Lower leg skin (tissue), 4 donors: ENCODE measurements at regions not wholly inside any gene's neighbourhood (a gene's known extent, or its start where the extent isn't known, plus 50 kb on each side); places are given as distances from the start of the nearest gene placed in this dataset.

Source experiments
- DNase-seq, 2 donors: peaks; one replicate each; pipeline ENCODE4 v3.0.0-alpha.2; 2019; ENCODE audit warnings: low spot score in 2 of 2
- H3K4me3 ChIP-seq: fragments of 200-600 bp; sonication (generic); 2 replicates; pipeline ENCODE4 v1.5.1; 2017; ENCODE audit warnings: mild to moderate bottlenecking, low read depth; ENCODE audit not compliant: poor library complexity, severe bottlenecking
- POLR2A ChIP-seq, 2 donors: fragments of 450-650 bp; IDR thresholded peaks; one replicate each; pipeline ENCODE4 v1.6.1; 2016 to 2017; ENCODE audit warnings: antibody characterized with exemption in 2 of 2, mild to moderate bottlenecking in 1 of 2, moderate library complexity in 1 of 2
- WGBS, 2 donors: methylation state at CpG; one replicate each; pipeline ENCODE4 v1.1.5; 2018; 5-methylcytosine and 5-hydroxymethylcytosine counted together
- intact Hi-C: fragments of 100-400 bp; cut with DNase I; formaldehyde crosslinking; loops from one replicate; pipeline ENCODE4 v1.15.0; 2023; ENCODE audit warnings: low total_unique reads
- TF ChIP-seq, protein P1 (sequence below), 3 donors: fragments of 450-650 bp; IDR thresholded peaks; one replicate each; pipeline ENCODE4 v1.5.1; 2016; ENCODE audit warnings: antibody characterized with exemption in 3 of 3, mild to moderate bottlenecking in 3 of 3, moderate library complexity in 2 of 3

DNA sequence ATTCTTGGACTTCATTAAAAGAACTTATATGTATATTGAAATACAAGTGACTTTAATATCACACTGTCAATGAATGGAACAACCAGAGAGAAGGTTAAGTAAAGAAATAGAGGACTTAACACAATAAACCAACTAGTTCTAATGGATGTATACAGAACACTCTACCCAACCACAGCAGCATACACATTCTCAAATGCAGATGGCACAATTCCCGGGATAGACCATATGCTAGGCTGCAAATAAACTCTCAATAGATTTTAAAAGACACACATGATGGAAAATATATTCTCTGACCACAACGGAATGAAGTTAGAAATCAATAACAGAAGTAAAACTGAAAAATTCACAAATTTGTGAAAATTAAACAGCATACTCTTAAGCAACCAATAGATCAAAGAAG lies 214.3 kb upstream of the LINGO1 start:
- 53 to 58% methylated on average over 2 of the region's 2 CpGs for WGBS, 2 donors
- intact Hi-C loops = no loop called here
- no peak for DNase-seq
- TF ChIP-seq, protein P1, sequence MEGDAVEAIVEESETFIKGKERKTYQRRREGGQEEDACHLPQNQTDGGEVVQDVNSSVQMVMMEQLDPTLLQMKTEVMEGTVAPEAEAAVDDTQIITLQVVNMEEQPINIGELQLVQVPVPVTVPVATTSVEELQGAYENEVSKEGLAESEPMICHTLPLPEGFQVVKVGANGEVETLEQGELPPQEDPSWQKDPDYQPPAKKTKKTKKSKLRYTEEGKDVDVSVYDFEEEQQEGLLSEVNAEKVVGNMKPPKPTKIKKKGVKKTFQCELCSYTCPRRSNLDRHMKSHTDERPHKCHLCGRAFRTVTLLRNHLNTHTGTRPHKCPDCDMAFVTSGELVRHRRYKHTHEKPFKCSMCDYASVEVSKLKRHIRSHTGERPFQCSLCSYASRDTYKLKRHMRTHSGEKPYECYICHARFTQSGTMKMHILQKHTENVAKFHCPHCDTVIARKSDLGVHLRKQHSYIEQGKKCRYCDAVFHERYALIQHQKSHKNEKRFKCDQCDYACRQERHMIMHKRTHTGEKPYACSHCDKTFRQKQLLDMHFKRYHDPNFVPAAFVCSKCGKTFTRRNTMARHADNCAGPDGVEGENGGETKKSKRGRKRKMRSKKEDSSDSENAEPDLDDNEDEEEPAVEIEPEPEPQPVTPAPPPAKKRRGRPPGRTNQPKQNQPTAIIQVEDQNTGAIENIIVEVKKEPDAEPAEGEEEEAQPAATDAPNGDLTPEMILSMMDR (IDR thresholded peaks at IDR 0.05) = no peak
- TF ChIP-seq POLR2A (IDR thresholded peaks at IDR 0.05) = no peak
- no peak overlapping the region for H3K4me3 ChIP-seq

DNA sequence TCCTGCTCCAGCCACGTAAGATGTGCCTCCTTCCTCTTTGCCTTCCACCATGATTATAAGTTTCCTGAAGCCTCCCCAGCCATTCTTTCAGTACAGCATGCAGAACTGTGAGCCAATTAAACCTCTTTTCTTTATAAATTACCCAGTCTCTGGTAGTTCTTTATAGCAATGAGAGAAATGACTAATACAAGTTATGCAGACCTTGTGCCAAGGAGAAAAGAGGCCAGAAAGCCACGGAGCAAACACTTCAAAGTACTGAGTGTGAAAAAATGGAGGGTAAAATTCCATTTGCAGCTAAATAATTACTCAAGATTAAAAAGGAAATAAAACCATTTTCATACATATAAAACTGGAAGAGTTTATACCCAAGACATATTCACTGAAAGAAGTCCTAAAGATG lies 213.6 kb upstream of the LINGO1 start:
- TF ChIP-seq, protein P1 (IDR thresholded peaks at IDR 0.05) = no peak
- no peak for TF ChIP-seq POLR2A (IDR thresholded peaks at IDR 0.05)
- WGBS, 2 donors = 21 to 24% methylated on average over 2 of the region's 2 CpGs
- no peak for DNase-seq
- H3K4me3 ChIP-seq = no peak overlapping the region
- intact Hi-C loops = no loop called here

DNA sequence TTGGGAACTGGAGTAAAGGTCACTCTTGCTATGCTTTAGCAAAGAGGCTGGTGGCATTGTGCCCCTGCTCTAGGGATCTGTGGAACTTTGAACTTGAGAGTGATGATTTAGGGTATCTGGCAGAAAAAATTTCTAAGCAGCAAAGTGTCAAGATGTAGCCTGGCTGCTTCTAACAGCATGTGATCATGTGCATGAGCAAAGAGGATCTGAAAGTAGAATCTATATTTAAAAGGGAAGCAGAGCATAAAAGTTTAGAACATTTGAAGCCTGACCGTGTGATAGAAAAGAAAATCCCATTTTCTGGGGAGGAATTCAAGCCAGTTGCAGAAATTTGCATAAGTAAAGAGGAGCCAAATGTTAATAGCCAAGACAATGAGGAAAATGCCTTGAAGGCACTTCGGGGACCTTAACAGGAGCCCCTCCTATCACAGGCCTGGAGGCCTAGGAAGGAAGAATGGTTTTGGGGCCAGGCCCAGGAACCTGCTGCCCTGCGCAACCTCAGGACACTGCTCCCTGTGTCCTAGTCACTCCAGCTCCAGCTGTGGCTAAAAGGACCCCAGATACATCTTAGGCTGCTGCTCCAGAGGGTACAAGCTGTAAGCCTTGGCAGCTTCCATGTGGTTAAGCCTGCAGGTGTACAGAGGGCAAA lies 212.2 kb upstream of the LINGO1 start:
- no peak for DNase-seq
- 76 to 88% methylated on average over 3 of the region's 3 CpGs for WGBS, 2 donors
- intact Hi-C loops = no loop called here
- TF ChIP-seq POLR2A (IDR thresholded peaks at IDR 0.05) = no peak
- TF ChIP-seq, protein P1 (IDR thresholded peaks at IDR 0.05) = no peak
- no peak overlapping the region for H3K4me3 ChIP-seq

DNA sequence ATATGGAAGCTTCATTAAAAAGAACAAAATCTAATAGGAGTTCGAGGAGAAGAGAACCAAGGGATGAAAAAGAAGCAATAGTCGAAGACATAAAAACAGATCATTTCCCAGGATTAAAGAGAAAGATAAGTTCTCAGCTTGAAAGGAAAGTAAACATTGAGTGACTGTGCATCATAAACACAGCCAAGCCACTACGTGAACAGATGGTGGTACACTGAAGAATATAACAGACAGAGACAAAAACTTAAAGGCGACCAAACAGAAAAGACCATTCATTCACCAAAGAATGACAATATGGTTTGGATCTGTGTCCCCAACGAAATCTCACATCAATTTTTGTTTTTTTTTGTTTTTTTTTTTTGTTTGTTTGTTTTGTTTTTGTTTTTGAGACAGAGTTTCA lies 210.8 kb upstream of the LINGO1 start:
- TF ChIP-seq, protein P1 (IDR thresholded peaks at IDR 0.05) = no peak
- TF ChIP-seq POLR2A (IDR thresholded peaks at IDR 0.05) = no peak
- no peak for DNase-seq
- intact Hi-C loops = no loop called here
- WGBS, 2 donors = 59 to 75% methylated on average over 5 of the region's 5 CpGs
- H3K4me3 ChIP-seq = no peak overlapping the region

DNA sequence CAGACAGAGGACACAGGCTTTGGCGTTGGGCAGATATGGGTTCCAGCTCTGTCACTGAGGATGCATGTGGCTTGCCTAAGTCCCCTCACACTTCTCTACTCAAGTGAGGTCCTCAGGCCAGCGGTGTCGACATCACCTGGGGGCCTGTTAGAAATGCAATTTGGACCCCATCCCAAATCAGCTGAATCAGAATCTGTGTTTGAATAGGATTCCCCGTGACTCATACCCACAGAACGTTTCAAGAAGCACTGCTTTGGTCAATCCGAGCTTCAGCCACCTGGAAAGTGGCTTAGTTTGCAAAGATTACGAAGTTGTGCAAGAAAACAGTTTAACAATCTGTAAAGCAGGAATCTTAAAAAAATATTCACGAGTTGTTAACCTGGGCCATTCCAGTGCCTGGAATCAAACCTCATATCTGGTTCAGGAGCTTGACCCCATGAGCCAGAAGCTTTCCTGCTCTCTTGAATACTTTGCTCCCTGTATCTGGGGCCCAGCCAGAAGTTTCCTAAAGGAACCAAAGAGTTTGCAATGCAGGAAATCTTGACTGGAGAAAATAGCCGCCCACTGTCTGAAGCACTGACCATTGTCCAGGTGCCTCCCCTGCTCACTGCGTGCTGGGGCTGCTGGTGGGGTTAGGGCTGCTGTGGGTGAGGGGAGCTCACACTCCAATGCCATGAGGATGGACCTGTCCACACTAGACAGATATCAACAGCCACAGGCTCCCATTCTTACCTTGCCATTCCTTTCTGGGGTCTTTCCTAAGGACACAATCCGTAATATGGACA lies 208.5 kb upstream of the LINGO1 start:
- intact Hi-C loops = no loop called here
- DNase-seq = no peak
- TF ChIP-seq, protein P1 (IDR thresholded peaks at IDR 0.05) = no peak
- no peak for TF ChIP-seq POLR2A (IDR thresholded peaks at IDR 0.05)
- WGBS, 2 donors = 61 to 68% methylated on average over 11 of the region's 11 CpGs
- H3K4me3 ChIP-seq = no peak overlapping the region
